HEK293T (cell line): ENCODE measurements at regions not wholly inside any gene's neighbourhood (a gene's known extent, or its start where the extent isn't known, plus 50 kb on each side); places are given as distances from the start of the nearest gene placed in this dataset.

Source experiments
- CTCF ChIA-PET: fragments of 350-600 bp; formaldehyde crosslinking; extraction: SDS; loops from one replicate; lab custom pipeline; 2021; ENCODE audit warnings: antibody characterized with exemption, inconsistent platforms; lab: Yijun Ruan, JAX
- POLR2A ChIA-PET: fragments of 350-600 bp; formaldehyde crosslinking; extraction: SDS; loops from one replicate; lab custom pipeline; 2020; ENCODE audit warnings: antibody characterized with exemption, inconsistent platforms; lab: Yijun Ruan, JAX
- DNase-seq: peaks from one replicate; pipeline ENCODE4 v3.0.0; 2012; ENCODE audit warnings: mixed read lengths; ENCODE audit errors: extremely low spot score
- ARNT ChIP-seq: fragments of 450-650 bp; IDR thresholded peaks from 2 replicates; pipeline ENCODE4 v1.6.1; 2017; ENCODE audit warnings: mild to moderate bottlenecking
- BHLHE40 ChIP-seq: fragments of 450-650 bp; IDR thresholded peaks from 2 replicates; pipeline ENCODE4 v1.6.1; 2016; ENCODE audit warnings: mild to moderate bottlenecking, moderate library complexity, borderline replicate concordance
- CTBP1 ChIP-seq: fragments of 450-650 bp; IDR thresholded peaks from 2 replicates; pipeline ENCODE4 v1.6.1; 2016; ENCODE audit warnings: borderline replicate concordance
- ELF4 ChIP-seq: fragments of 450-650 bp; IDR thresholded peaks from 2 replicates; pipeline ENCODE4 v1.6.1; 2017; ENCODE audit warnings: antibody characterized with exemption
- FOXA1 ChIP-seq: fragments of 450-650 bp; IDR thresholded peaks from 2 replicates; pipeline ENCODE4 v1.6.1; 2016; ENCODE audit warnings: mild to moderate bottlenecking
- FOXK2 ChIP-seq: fragments of 450-650 bp; IDR thresholded peaks from 2 replicates; pipeline ENCODE4 v1.6.1; 2016; ENCODE audit warnings: mild to moderate bottlenecking
- FOXM1 ChIP-seq: fragments of 450-650 bp; IDR thresholded peaks from 2 replicates; pipeline ENCODE4 v1.6.1; 2017; ENCODE audit warnings: mild to moderate bottlenecking, borderline replicate concordance
- HDGF ChIP-seq: fragments of 450-650 bp; IDR thresholded peaks from 2 replicates; pipeline ENCODE4 v1.6.1; 2017; ENCODE audit warnings: antibody characterized with exemption, borderline replicate concordance
- L3MBTL2 ChIP-seq: fragments of 450-650 bp; conservative IDR thresholded peaks from 2 replicates; pipeline ENCODE4 v1.6.1; 2016; ENCODE audit warnings: mild to moderate bottlenecking
- LEF1 ChIP-seq: fragments of 450-650 bp; IDR thresholded peaks from 2 replicates; pipeline ENCODE4 v1.6.1; 2017; ENCODE audit warnings: mild to moderate bottlenecking, borderline replicate concordance
- NFRKB ChIP-seq: fragments of 450-650 bp; IDR thresholded peaks from 2 replicates; pipeline ENCODE4 v1.6.1; 2016; ENCODE audit warnings: mild to moderate bottlenecking, moderate library complexity
- SP1 ChIP-seq: fragments of 450-650 bp; IDR thresholded peaks from 2 replicates; pipeline ENCODE4 v1.6.1; 2017
- SUZ12 ChIP-seq: fragments of 450-650 bp; IDR thresholded peaks from 2 replicates; pipeline ENCODE4 v1.6.1; 2016; ENCODE audit warnings: mild to moderate bottlenecking
- TARDBP ChIP-seq: fragments of 450-650 bp; IDR thresholded peaks from 2 replicates; pipeline ENCODE4 v1.6.1; 2016
- ZNF384 ChIP-seq: fragments of 450-650 bp; IDR thresholded peaks from 2 replicates; pipeline ENCODE4 v1.6.1; 2016
- TF ChIP-seq, protein P1 (sequence below): fragments of 450-650 bp; IDR thresholded peaks from 2 replicates; pipeline ENCODE4 v1.6.1; 2016

DNA sequence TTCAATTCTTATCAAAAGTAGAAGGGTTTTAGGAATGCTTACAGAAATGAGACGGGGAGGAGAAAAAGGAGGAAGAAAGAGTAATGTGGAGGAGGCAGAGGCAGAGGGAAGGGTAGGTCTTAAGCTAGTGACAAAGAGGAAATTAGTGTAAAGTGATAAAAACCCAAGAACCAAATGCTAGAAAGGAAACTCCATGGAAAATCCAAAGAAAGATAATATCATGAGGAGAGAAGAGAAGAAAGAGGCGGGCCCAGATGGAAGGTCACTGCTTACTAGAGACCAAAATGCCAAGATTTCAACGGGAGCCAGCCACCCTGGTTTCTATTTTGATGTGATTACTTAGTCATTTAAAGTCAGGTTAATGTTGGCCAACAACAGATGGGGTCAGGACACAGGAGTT, 68.6 kb upstream of the IL12B start:
- TF ChIP-seq TARDBP (no peak), SUZ12 (no peak), ARNT (no peak), FOXA1 (no peak), ELF4 (no peak), CTBP1 (no peak), L3MBTL2 (no peak)
- no peak for DNase-seq
- CTCF ChIA-PET, result interaction anchor here (0.7 kb wide), 1 partner anchor 10 kb away, joined by 3 read pairs; no protein-coding TSS in a partner anchor
- POLR2A ChIA-PET, result no interaction called here

- CTCF ChIA-PET, result interaction anchor here (0.6 kb wide), 1 partner anchor 19 kb away, joined by 3 read pairs; no protein-coding TSS in a partner anchor
- DNase-seq, result no peak
- TF ChIP-seq SUZ12 (no peak), FOXA1 (no peak), NFRKB (no peak), BHLHE40 (no peak), HDGF (no peak), CTBP1 (no peak), ARNT (no peak), ELF4 (no peak), L3MBTL2 (no peak), FOXM1 (no peak), TARDBP (no peak), LEF1 (no peak), SP1 (no peak), FOXK2 (no peak), ZNF384 (no peak)
- TF ChIP-seq, protein P1, sequence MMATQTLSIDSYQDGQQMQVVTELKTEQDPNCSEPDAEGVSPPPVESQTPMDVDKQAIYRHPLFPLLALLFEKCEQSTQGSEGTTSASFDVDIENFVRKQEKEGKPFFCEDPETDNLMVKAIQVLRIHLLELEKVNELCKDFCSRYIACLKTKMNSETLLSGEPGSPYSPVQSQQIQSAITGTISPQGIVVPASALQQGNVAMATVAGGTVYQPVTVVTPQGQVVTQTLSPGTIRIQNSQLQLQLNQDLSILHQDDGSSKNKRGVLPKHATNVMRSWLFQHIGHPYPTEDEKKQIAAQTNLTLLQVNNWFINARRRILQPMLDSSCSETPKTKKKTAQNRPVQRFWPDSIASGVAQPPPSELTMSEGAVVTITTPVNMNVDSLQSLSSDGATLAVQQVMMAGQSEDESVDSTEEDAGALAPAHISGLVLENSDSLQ, result no peak
- POLR2A ChIA-PET, result no interaction called here
Measured at GRCh38 chr5:159400476-159400875, 70.2 kb upstream of the IL12B start.

- peak; percentile 23 for DNase-seq
Measured at GRCh38 chr5:159402311-159402710, 72.0 kb upstream of the IL12B start.

GRCh38 chr5:159402856-159403255, 72.6 kb upstream of the IL12B start:
- CTCF ChIA-PET, result no interaction called here
- no peak for DNase-seq
- no peak for TF ChIP-seq ZNF384
- TF ChIP-seq LEF1, result no peak
- no peak for TF ChIP-seq SUZ12
- TF ChIP-seq FOXK2, result no peak
- no peak for TF ChIP-seq ELF4
- TF ChIP-seq SP1, result no peak
- no peak for TF ChIP-seq CTBP1
- no peak for TF ChIP-seq L3MBTL2
- TF ChIP-seq NFRKB, result no peak
- no peak for TF ChIP-seq HDGF
- no peak for TF ChIP-seq FOXM1
- TF ChIP-seq, protein P1, result no peak
- TF ChIP-seq BHLHE40, result no peak
- no peak for TF ChIP-seq ARNT
- no peak for TF ChIP-seq TARDBP
- TF ChIP-seq FOXA1, result no peak
- POLR2A ChIA-PET, result no interaction called here

More at GRCh38 chr5:159402311-159402710, 72.0 kb upstream of the IL12B start:
- no peak for TF ChIP-seq FOXM1
- TF ChIP-seq FOXK2, result no peak
- no peak for TF ChIP-seq ZNF384
- TF ChIP-seq BHLHE40, result no peak
- TF ChIP-seq CTBP1, result no peak
- no peak for TF ChIP-seq SUZ12
- TF ChIP-seq, protein P1, result no peak
- TF ChIP-seq NFRKB, result no peak
- TF ChIP-seq LEF1, result no peak
- TF ChIP-seq HDGF, result no peak
- no peak for TF ChIP-seq ARNT
- no peak for TF ChIP-seq ELF4
- no peak for TF ChIP-seq TARDBP
- TF ChIP-seq SP1, result no peak
- no peak for TF ChIP-seq L3MBTL2
- TF ChIP-seq FOXA1, result no peak
- ChIA-PET POLR2A (no interaction called here), CTCF (interaction anchor here (0.6 kb wide), 1 partner anchor 15 kb away, joined by 3 read pairs; no protein-coding TSS in a partner anchor)

- ChIA-PET POLR2A (no interaction called here), CTCF (no interaction called here)
- TF ChIP-seq NFRKB, result no peak
- TF ChIP-seq, protein P1, result peak; percentile 18; the same call in 1 of the 2 replicates
- DNase-seq, result no peak
Measured at GRCh38 chr5:159403906-159404681, 73.8 kb upstream of the IL12B start.
